HG03439 (cell line): ENCODE measurements at regions not wholly inside any gene's neighbourhood (a gene's known extent, or its start where the extent isn't known, plus 50 kb on each side); places are given as distances from the start of the nearest gene placed in this dataset.
"Not testable (repeated sequence)": the region's sequence is repeated elsewhere in the genome, so short reads cannot be mapped to it uniquely, and the experiment has no call there.

ENCODE experiments used
- ATAC-seq: cut with Tn5 transposase; IDR thresholded peaks from one replicate; pipeline ENCODE4 v1.9.1; 2021; ENCODE audit warnings: mild to moderate bottlenecking, moderate library complexity; ENCODE audit not compliant: unreplicated experiment

- ATAC-seq: no peak
Observed at GRCh38 chrX:42832764-42833549, 55.0 kb upstream of the PPP1R2C start.

DNA sequence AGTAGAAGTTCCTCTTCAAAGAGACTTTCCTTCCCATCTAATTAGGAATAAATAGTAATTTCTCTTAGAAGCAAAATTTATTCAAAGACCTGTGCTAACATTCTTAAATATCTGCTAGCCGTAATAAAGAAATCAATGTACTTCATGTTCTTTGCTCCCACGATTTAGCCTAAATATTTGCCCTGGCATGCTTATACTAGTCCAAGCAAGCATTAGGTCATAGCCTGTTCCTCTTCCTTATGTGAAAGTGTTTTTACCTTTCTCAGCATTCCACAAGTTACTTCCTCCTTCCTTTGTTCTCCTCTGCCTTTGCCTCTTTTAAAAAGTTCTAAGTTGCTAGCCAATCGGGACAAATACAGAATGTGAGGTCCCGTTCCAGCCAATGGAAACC is 55.6 kb upstream of the PPP1R2C start:
- ATAC-seq: not testable (repeated sequence)

- no peak for ATAC-seq
Observed at GRCh38 chrX:42837101-42837726, 59.3 kb upstream of the PPP1R2C start.

- no peak for ATAC-seq
Observed at GRCh38 chrX:42837747-42838146, 59.8 kb upstream of the PPP1R2C start.

DNA sequence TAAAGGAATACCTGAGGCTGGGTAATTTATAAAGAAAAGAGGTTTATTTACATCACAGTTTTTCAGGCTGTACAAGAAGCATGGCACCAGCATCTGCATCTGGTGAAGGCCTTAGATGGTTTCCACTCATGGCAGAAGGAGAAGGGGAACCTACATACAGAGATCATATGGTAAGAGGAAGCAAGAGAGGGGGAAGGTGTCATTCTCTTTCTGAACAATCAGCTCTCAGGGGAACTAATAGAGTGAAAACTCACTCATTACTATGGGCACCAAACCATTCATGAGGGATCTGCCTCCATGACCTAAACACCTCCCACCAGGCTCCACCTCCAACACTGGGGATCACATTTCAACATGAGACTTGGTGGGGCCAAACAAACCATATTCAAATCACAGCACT is 61.7 kb upstream of the PPP1R2C start:
- no peak for ATAC-seq

- ATAC-seq: no peak
Observed at GRCh38 chrX:42846741-42847140, 68.8 kb upstream of the PPP1R2C start.

- ATAC-seq: no peak
Observed at GRCh38 chrX:42855259-42855658, 77.3 kb upstream of the PPP1R2C start.

DNA sequence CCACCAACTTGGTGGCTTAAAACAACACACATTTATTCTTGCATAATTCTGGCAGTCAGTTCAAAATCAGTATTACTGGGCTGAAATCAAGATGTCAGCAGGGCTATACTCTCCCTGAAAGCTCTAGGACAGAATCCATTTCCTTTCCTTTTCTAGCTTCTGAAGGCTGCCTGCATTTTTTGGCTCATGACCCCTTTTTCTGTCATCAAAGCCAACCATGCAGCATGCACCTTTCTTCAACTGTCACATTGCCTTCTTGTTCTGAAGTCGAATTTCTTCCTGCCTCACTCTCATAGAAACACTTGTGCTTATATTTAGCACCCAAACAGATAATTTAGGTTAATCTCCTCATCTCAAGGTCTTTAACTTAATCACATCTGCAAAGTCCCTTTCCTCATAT is 79.8 kb upstream of the PPP1R2C start:
- ATAC-seq: no peak

DNA sequence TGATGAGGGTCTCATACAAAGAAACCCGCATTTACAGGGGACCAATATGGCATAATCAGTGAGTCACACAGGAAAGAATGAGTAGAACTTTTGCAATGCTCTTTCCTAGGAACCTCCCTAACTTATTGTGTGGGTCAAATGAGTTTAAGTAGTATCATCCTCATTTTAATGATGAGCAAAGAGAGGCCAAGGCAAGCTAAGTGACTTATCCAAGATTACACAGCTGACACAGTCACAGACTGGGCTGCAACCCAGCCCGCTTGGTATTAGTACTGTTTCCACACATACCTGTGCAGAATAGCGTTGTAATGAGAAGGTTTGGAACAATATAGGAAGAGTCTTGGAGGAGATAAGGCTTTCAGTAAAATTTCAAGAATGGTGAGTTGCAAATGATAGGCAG is 91.0 kb upstream of the PPP1R2C start:
- ATAC-seq: peak; percentile 12

DNA sequence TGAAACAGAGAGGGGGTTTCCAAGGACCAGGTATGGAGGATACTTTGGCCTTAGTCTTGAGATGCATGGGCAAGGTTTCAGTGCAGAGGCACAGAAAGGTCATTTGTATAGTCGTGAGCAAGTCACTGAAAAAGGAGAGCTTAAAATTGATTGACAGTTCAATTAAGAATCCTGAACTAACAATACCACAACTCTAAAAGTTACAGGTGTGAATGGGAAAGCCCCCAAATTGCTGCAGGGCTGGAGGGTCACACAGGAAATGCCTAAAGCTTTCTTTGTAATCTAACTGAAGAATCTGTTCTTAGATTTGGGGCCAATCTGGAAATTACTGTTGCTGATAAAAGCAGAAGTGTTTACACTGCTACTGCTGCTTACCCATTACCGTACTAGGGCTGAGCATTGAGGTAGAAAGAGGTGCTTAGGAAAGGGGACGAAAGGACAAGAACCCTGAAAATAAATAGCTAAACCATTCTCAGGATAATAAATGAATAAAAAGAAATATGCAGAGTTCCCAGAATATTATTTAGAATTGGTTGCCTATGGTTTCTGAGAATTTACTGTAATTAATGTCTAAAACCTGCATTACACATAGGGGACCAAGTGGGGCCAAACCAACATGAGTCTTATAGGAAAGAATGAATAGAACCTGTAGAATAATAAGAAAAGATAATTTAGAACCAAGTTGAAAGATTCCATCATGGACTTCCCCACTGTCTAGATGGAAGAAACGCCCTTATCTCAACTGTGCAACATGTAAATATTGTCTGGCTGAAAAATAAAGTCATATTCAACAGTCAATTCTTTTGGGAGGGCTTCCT is 91.9 kb upstream of the PPP1R2C start:
- ATAC-seq: peak; percentile 87

DNA sequence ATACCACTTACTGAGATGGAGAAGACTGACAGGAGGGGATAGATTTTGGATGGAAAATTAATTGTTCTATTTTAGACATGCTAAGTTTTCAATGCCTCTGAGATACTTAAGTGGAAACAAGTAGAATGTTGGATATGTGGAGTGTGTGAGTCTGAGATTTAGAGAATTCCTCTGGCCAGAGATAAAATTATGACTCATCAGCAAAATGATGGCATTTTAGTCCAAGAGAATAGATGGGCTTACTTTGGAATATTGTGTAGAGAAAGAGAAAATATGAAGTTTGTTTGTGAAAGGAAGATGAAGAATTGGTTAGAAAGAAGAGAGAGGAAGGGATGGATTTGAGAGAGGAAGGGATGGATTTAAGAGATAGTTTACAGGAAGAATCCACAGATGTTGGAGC is 108.6 kb upstream of the PPP1R2C start:
- ATAC-seq: no peak

GRCh38 chrX:42900947-42901346 is 123.0 kb upstream of the PPP1R2C start:
- no peak for ATAC-seq

DNA sequence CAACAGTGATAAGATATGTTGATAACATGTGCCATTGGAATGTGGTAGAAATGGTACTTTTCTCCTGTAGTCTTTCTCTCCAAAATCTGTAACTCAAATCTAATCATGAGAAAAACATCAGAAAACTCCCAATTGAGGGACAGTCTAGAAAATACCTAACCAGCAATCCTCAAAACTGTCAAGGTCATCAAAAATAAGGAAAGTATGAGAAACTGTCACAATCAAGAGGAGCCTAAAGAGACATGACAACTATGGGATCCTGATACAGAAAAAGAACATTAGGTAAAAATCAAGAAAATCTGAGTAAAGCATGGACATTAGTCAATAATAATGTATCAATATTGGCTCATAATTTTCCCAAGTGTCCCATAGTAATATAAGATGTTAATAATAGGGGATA is 124.5 kb upstream of the PPP1R2C start:
- no peak for ATAC-seq

DNA sequence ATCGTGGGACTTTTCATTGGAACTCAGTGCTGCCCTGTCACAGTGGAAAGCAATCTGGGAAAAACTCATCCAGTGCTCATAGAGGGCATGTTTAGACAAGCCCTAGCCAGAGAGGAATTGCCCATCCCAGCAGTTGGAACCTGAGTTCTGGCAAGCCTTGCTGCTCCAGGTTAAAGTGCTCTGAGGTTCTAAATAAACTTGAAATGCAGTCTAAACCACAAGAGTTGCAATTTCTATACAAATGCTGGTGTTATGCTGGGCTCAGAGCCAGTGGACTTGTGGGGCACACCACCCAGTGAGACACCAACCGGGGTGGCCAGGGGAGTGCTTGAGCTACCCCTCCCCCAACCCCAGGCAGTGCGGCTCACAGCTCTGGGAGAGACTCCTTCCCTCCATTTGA is 142.8 kb upstream of the PPP1R2C start:
- ATAC-seq: no peak

DNA sequence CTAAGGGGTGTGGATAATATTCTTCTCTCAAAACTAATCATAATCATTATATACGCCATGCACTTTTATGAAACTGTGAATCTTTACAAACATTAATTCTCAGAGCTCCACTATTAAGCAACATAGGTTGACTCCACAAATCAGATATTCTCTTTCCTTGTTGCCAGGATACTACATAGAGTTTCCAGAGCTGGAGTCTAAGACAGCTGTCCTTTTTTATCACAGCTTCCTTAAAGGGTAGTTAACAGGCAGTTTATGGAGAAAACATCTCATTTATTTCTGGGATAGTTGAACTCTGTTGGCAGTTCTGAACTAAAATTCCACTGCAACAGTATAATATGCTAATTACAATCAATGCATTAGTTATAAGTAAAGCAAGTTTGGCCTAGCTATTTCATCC is 152.1 kb upstream of the PPP1R2C start:
- ATAC-seq: no peak

- ATAC-seq: no peak
Observed at GRCh38 chrX:42930951-42931350, 153.0 kb upstream of the PPP1R2C start.

DNA sequence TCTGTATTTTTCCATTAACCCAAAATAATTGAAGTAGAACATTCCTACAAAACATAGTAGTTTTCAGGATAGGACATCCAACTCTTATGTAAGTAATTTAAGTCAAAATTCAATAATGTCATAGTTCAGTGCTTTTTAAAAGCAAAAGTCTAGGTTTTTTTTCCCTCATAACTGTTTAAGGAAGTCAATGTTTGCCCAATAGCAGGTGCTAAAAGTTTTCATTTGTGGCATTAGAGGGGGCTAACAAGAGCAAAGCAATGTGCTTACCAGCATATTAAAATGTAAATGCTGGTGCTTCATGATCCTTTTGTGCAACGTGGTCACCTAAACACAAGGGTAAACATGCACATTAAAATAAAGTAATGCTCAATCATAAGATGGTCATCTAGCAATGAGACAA is 155.2 kb upstream of the PPP1R2C start:
- no peak for ATAC-seq

DNA sequence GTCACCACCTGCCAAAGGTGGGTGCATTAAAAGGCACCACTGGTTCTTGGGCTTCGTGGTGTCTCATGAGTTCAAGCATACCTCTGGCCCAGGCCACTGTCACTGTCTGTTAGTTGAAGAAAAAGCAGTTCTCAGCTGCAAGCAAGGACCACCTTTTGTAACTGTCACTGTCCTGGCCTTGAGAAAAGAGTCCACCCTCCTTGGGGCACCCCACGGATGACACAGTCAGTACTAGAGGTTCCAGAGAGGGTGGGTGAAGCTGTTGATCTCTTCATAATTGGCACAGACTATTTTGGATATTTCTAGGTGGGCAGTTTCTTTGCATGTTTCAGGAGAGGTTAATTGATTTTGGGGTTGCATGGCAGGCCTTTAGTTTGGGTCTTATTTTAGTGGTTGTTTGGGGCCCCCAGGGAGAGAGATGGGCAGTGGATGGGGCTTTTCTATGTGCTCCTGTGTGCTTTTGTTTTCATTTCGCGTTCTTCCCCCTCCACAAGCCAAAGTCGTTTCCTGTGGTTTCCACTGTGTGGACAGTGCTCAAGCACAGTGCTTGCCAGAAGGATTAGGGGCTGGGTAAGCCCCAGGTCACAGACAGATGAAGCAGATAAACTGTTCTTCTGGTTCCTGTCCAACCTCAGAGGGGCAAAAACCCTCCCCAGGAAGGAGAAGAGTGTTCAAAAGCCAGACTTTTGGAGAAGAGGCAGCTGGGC is 156.2 kb upstream of the PPP1R2C start:
- ATAC-seq: peak; percentile 87

GRCh38 chrX:42941671-42942070 is 163.7 kb upstream of the PPP1R2C start:
- no peak for ATAC-seq

DNA sequence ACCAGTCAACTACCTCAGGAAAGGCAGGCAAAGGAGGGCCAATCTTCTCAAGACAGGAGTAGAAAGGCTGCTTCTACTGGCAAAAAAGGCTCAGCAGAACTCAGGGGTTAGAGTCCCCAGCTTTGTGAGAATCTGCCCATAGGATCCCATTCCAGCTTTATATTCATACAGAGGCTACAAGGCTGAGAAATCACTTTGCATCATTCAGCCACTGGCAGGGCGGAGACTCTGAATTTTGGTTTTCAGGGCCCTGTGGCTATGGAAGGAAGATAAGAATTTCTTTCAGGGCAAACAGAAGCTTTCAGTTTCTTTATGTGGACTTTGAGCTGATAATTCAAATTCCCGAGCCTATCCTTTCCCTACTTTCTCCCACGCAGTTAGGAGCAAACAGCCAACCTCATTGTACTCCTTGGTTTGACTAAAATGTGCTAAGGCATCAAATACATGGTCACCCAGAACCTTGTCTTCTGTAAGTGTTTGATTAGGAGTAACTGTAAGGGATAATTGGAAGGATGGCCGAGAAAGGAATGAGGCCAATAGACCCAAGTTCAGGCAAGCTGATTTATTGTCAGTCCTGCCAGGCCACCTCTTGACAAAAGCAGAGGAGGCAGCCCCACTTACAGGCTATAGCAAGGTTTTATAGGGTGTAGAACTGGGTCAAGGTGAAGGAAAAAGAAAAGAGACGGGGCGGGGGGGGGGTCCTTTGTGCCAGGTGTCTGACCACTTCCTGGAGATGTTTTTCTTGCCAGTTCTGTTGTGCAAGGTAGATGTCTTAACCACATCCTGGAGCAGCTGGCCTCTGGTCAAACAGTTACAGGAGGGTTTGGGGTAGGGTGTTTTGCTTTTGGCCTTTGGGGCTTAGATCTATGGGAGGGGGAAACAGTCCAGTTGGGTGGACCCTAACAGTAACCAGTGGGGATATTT is 165.3 kb upstream of the PPP1R2C start:
- peak; percentile 76 for ATAC-seq
